Mesendoderm (in vitro differentiated cells): ENCODE measurements at regions not wholly inside any gene's neighbourhood (a gene's known extent, or its start where the extent isn't known, plus 50 kb on each side); places are given as distances from the start of the nearest gene placed in this dataset.

Source experiments
- DNase-seq: peaks from one replicate; pipeline ENCODE4 v3.0.0; 2013
- H2AK5ac ChIP-seq: 2 replicates; pipeline ENCODE4 v1.6.1; 2013; ENCODE audit warnings: low read length, inconsistent platforms
- H2BK120ac ChIP-seq: 2 replicates; pipeline ENCODE4 v1.6.1; 2013; ENCODE audit warnings: low read depth, mild to moderate bottlenecking, low read length, moderate library complexity, mixed read lengths
- H2BK15ac ChIP-seq: replicated peaks from 2 replicates; pipeline ENCODE4 v1.6.1; 2013; ENCODE audit warnings: low read depth, mild to moderate bottlenecking, moderate library complexity
- H2BK5ac ChIP-seq: 2 replicates; pipeline ENCODE4 v1.6.1; 2013; ENCODE audit warnings: low read length, inconsistent platforms
- H3K18ac ChIP-seq: 2 replicates; pipeline ENCODE4 v1.6.1; 2013; ENCODE audit warnings: mild to moderate bottlenecking, low read length, mixed read lengths
- H3K23ac ChIP-seq: one replicate; pipeline ENCODE4 v1.6.1; 2013; ENCODE audit warnings: low read length
- H3K27ac ChIP-seq: 2 replicates; pipeline ENCODE4 v1.5.1; 2013; ENCODE audit warnings: low read depth, mild to moderate bottlenecking, inconsistent platforms, low read length, moderate library complexity
- H3K27me3 ChIP-seq: 2 replicates; pipeline ENCODE4 v1.6.1; 2013; ENCODE audit warnings: low read length, control low read depth, mild to moderate bottlenecking, inconsistent platforms; ENCODE audit not compliant: insufficient read depth, poor library complexity
- H3K36me3 ChIP-seq: 2 replicates; pipeline ENCODE4 v1.6.1; 2013; ENCODE audit warnings: low read length, inconsistent platforms; ENCODE audit not compliant: control insufficient read depth, insufficient read depth
- H3K4ac ChIP-seq: one replicate; pipeline ENCODE4 v1.6.1; 2013; ENCODE audit warnings: low read depth, mild to moderate bottlenecking, low read length, moderate library complexity
- H3K4me1 ChIP-seq: 2 replicates; pipeline ENCODE4 v1.6.1; 2013; ENCODE audit warnings: low read depth, low read length, inconsistent platforms; ENCODE audit not compliant: control insufficient read depth
- H3K4me2 ChIP-seq: 2 replicates; pipeline ENCODE4 v1.6.1; 2013; ENCODE audit warnings: low read length
- H3K4me3 ChIP-seq: 2 replicates; pipeline ENCODE4 v1.5.1; 2013; ENCODE audit warnings: mild to moderate bottlenecking, low read length
- H3K56ac ChIP-seq: one replicate; pipeline ENCODE4 v1.6.1; 2013; ENCODE audit warnings: low read length
- H3K79me1 ChIP-seq: 2 replicates; pipeline ENCODE4 v1.6.1; 2013; ENCODE audit warnings: low read length, inconsistent platforms
- H3K79me2 ChIP-seq: 2 replicates; pipeline ENCODE4 v1.6.1; 2013; ENCODE audit warnings: mild to moderate bottlenecking, low read length; ENCODE audit not compliant: control insufficient read depth, insufficient read depth
- H3K9ac ChIP-seq: 2 replicates; pipeline ENCODE4 v1.6.1; 2013; ENCODE audit warnings: low read length, inconsistent platforms
- H4K5ac ChIP-seq: one replicate; pipeline ENCODE4 v1.6.1; 2013; ENCODE audit warnings: low read length
- H4K8ac ChIP-seq: one replicate; pipeline ENCODE4 v1.6.1; 2013; ENCODE audit warnings: low read depth, mild to moderate bottlenecking, control low read depth, low read length, moderate library complexity
- WGBS: extraction: QIAGEN DNeasy Blood & Tissue Kit; methylation state at CpG from one replicate; pipeline ENCODE4 v1.1.7; 2013; ENCODE audit warnings: low lambda C conversion rate, missing lambda C conversion rate; ENCODE audit not compliant: insufficient coverage; ENCODE audit errors: extremely low coverage; 5-methylcytosine and 5-hydroxymethylcytosine counted together

DNA sequence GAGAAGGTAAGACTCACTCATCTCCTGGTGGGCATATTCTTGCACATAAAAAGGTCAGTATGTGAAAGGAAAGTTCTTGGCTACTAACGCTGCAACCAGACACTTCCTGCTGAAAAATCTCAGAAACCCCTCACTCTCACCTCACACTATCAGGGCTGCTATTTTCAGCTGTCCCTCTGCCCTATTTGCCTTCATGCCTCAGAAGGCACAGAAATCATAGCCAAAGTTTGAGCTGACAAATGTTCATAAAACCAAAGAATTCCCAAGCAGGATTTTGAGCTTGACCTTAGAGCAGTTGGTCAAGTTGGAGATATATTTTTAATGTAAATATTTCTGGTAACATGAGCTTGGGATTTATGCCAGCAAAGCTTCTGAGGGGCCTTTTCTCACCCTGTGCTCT lies 806.2 kb downstream of the MAFB start:
- Histone ChIP-seq H4K5ac (no peak overlapping the region), H3K4me2 (no peak overlapping the region), H3K9ac (no peak overlapping the region), H2AK5ac (no peak overlapping the region), H3K36me3 (no peaks in the 10 kb centered on the region), H3K4ac (no peak overlapping the region), H3K27ac (no peak overlapping the region), H2BK15ac (no peak overlapping the region), H4K8ac (no peak overlapping the region), H3K23ac (no peak overlapping the region), H3K4me1 (no peaks in the 10 kb centered on the region), H3K56ac (no peak overlapping the region), H2BK5ac (no peak overlapping the region), H3K4me3 (no peak overlapping the region), H2BK120ac (no peak overlapping the region), H3K79me2 (no peaks in the 10 kb centered on the region), H3K18ac (no peak overlapping the region), H3K79me1 (no peaks in the 10 kb centered on the region), H3K27me3 (no peaks in the 10 kb centered on the region)
- no CpG with 5 or more reads among the region's 1 CpG for WGBS
- DNase-seq = no peak

GRCh38 chr20:39880890-39881289 lies 808.1 kb downstream of the MAFB start:
- H4K5ac ChIP-seq = no peak overlapping the region
- H2BK5ac ChIP-seq = no peak overlapping the region
- peaks cover under 1% of the 10 kb centered on the region for H3K4me1 ChIP-seq
- no peak overlapping the region for H3K4me2 ChIP-seq
- no peaks in the 10 kb centered on the region for H3K27me3 ChIP-seq
- H4K8ac ChIP-seq = no peak overlapping the region
- no peak overlapping the region for H3K9ac ChIP-seq
- no peak overlapping the region for H3K4me3 ChIP-seq
- no peaks in the 10 kb centered on the region for H3K79me1 ChIP-seq
- H3K4ac ChIP-seq = no peak overlapping the region
- no peaks in the 10 kb centered on the region for H3K36me3 ChIP-seq
- H2AK5ac ChIP-seq = no peak overlapping the region
- H3K79me2 ChIP-seq = no peaks in the 10 kb centered on the region
- H3K23ac ChIP-seq = no peak overlapping the region
- H3K56ac ChIP-seq = no peak overlapping the region
- no peak overlapping the region for H3K18ac ChIP-seq
- no peak overlapping the region for H2BK15ac ChIP-seq
- peak; percentile 41 for DNase-seq
- no CpG with 5 or more reads among the region's 4 CpGs for WGBS
- no peak overlapping the region for H3K27ac ChIP-seq
- no peak overlapping the region for H2BK120ac ChIP-seq

GRCh38 chr20:39879296-39879695 lies 809.7 kb downstream of the MAFB start:
- Histone ChIP-seq H3K4me3 (no peak overlapping the region), H3K4me2 (no peak overlapping the region), H4K8ac (no peak overlapping the region), H3K56ac (no peak overlapping the region), H2BK5ac (no peak overlapping the region), H2BK120ac (no peak overlapping the region), H3K36me3 (no peaks in the 10 kb centered on the region), H3K27me3 (no peaks in the 10 kb centered on the region), H4K5ac (no peak overlapping the region), H3K4ac (no peak overlapping the region), H3K27ac (no peak overlapping the region), H3K79me1 (no peaks in the 10 kb centered on the region), H2BK15ac (no peak overlapping the region), H2AK5ac (no peak overlapping the region), H3K79me2 (no peaks in the 10 kb centered on the region), H3K4me1 (peaks cover 3% of the 10 kb centered on the region), H3K23ac (no peak overlapping the region), H3K18ac (no peak overlapping the region), H3K9ac (no peak overlapping the region)
- DNase-seq = no peak
- WGBS = no CpG with 5 or more reads among the region's 2 CpGs

- H3K4me2 ChIP-seq = no peak overlapping the region
- H2BK120ac ChIP-seq = no peak overlapping the region
- DNase-seq = no peak
- peaks cover 3% of the 10 kb centered on the region for H3K4me1 ChIP-seq
- H3K79me1 ChIP-seq = no peaks in the 10 kb centered on the region
- H3K4me3 ChIP-seq = no peak overlapping the region
- no peaks in the 10 kb centered on the region for H3K79me2 ChIP-seq
- no peak overlapping the region for H2BK15ac ChIP-seq
- no peak overlapping the region for H2AK5ac ChIP-seq
- H3K23ac ChIP-seq = no peak overlapping the region
- H4K8ac ChIP-seq = no peak overlapping the region
- H2BK5ac ChIP-seq = no peak overlapping the region
- H3K9ac ChIP-seq = no peak overlapping the region
- no peak overlapping the region for H3K18ac ChIP-seq
- H3K27me3 ChIP-seq = no peaks in the 10 kb centered on the region
- H3K4ac ChIP-seq = no peak overlapping the region
- no peak overlapping the region for H4K5ac ChIP-seq
- WGBS = no CpG with 5 or more reads among the region's 2 CpGs
- no peaks in the 10 kb centered on the region for H3K36me3 ChIP-seq
- no peak overlapping the region for H3K27ac ChIP-seq
- H3K56ac ChIP-seq = no peak overlapping the region
Observed at GRCh38 chr20:39878809-39879208, 810.2 kb downstream of the MAFB start.

- DNase-seq = no peak
- no peak overlapping the region for H4K8ac ChIP-seq
- no peak overlapping the region for H3K4me2 ChIP-seq
- H2AK5ac ChIP-seq = no peak overlapping the region
- H3K36me3 ChIP-seq = no peaks in the 10 kb centered on the region
- no peak overlapping the region for H3K23ac ChIP-seq
- no peak overlapping the region for H3K4me3 ChIP-seq
- no peaks in the 10 kb centered on the region for H3K27me3 ChIP-seq
- H3K9ac ChIP-seq = no peak overlapping the region
- no CpG with 5 or more reads among the region's 2 CpGs for WGBS
- peaks cover 3% of the 10 kb centered on the region for H3K4me1 ChIP-seq
- H3K56ac ChIP-seq = no peak overlapping the region
- H4K5ac ChIP-seq = no peak overlapping the region
- no peak overlapping the region for H2BK120ac ChIP-seq
- no peak overlapping the region for H2BK5ac ChIP-seq
- no peaks in the 10 kb centered on the region for H3K79me2 ChIP-seq
- no peak overlapping the region for H3K27ac ChIP-seq
- H3K4ac ChIP-seq = no peak overlapping the region
- no peak overlapping the region for H3K18ac ChIP-seq
- no peaks in the 10 kb centered on the region for H3K79me1 ChIP-seq
- H2BK15ac ChIP-seq = no peak overlapping the region
Observed at GRCh38 chr20:39878320-39878719, 810.7 kb downstream of the MAFB start.

DNA sequence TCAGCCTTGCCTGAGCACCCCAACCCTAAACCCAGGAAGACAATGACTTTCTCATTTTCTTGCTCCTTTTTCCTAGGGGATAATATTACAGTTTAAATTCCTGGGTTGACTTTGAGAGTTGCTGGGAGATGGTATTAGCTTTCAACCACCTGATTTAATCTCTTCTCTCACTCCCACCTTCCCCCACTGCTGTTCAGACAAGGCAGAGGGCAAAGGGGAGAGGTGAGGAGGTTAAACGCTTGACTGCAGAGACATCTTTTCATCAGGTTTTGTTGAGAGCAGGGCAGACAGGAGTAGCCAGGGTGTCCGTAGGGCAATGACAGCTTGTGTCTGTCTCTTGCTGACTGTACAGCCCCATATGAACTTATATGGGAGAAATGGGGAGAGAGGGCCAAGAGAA lies 811.2 kb downstream of the MAFB start:
- no peak overlapping the region for H3K27ac ChIP-seq

More for the DNA sequence above, 811.2 kb downstream of the MAFB start:
- Histone ChIP-seq H3K23ac (no peak overlapping the region), H3K9ac (no peak overlapping the region), H3K4ac (no peak overlapping the region), H2BK5ac (no peak overlapping the region), H2BK120ac (no peak overlapping the region), H3K4me2 (no peak overlapping the region), H3K18ac (no peak overlapping the region), H3K56ac (no peak overlapping the region), H3K36me3 (no peaks in the 10 kb centered on the region), H4K5ac (no peak overlapping the region), H3K4me1 (peaks cover 3% of the 10 kb centered on the region), H2AK5ac (no peak overlapping the region), H3K79me2 (no peaks in the 10 kb centered on the region), H4K8ac (no peak overlapping the region), H3K4me3 (no peak overlapping the region), H2BK15ac (no peak overlapping the region), H3K79me1 (no peaks in the 10 kb centered on the region), H3K27me3 (no peaks in the 10 kb centered on the region)
- no peak for DNase-seq
- no CpG with 5 or more reads among the region's 2 CpGs for WGBS
